ENCODE measurements at regions not wholly inside any gene's neighbourhood (a gene's known extent, or its start where the extent isn't known, plus 50 kb on each side); places are given as distances from the start of the nearest gene placed in this dataset.
"Not testable (repeated sequence)": the region's sequence is repeated elsewhere in the genome, so short reads cannot be mapped to it uniquely, and the experiment has no call there.

DNA sequence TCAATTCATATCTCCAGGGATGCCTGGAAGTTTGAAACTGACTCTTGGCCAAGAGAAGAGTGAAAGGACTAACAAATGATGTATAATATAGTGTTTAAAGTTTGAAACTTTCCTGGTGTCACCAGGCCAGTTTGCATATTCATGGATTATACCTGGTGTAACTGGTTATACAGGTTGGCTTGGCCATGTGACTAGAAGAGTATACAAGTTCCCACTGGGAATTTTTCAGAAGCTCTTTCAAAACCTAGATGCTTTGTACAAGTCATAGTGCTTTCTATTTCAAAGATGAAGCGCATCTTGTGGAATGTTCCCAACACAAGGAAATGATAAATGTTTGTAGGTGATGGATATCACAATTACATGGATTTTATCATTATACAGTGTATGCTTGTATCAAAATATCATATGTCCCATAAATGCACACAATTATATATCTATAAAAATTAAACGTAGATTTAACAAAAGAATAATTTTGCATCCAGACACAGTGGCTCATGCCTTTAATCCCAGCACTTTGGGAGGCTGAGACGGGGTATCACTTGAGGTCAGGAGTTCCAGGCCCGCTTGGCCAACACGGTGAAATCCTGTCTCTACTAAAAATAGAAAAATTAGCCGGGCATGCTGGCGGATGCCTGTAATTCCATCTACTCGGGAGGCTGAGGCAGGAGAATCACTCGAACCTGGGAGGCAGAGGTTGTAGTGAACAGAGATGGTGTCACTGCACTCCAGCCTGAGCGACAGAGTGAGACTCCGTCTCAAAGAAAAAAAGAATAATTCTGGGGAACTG is 1420.2 kb downstream of the GRIK2 start:
- no peak for DNase-seq

DNA sequence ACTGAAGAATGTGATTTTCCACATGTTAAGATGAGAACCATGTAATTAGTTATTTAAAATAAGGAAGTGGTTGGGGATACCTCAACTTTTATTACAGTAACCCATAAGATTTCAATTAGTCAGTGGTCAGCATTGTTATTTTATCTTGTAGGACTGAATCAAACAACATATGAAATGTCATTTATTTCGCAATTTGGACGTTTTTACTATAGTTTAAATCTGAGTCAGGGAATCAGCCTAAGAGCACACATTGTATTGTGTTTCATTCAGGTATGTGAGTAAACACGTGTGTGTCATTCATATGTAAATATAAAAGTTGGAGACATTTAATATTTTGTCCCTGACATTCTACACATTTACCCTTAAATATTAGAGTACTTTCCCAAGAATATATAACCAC is 1418.7 kb downstream of the GRIK2 start:
- no peak for DNase-seq

DNA sequence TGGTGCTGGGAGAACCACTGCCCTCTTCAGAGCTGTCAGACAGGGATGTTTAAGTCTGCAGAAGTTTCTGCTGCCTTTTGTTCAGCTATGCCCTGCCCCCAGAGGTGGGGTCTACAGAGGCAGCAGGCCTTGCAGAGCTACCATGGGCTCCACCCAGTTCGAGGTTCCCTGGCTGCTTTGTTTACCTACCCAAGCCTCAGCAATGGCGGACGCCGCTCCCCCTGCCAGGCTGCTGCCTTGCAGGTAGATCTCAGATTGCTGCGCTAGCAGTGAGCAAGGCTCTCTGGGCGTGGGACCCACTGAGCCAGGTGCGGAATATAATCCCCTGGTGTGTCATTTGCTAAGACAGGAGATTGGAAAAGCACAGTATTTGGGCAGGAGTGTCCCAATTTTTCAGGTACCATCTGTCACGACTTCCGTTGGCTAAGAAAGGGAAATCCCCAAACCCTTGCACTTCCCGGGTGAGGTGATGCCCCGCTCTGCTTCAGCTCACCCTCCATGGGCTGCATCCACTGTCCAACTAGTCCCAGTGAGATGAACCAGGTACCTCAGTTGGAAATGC is 1415.5 kb downstream of the GRIK2 start:
- DNase-seq = not testable (repeated sequence)

DNA sequence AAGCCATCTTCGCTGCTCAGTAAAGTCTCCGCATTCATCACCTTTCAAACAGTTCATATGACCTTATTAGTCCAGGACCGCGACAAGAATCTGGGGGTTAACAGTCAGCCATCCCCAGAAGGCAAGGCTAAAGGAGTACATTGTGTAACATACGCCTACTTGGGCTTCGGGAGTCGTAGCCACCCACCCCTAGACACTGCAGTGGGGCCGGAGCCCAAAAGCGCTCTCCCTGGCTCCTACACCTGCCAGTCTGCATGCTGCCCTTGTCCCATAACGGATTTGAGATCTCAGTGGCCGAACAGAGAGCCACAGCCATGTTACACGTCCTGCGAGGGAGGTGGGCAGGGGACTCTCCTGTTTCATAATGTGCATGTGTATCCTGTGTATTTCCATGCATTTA is 1405.5 kb downstream of the GRIK2 start:
- no peak for DNase-seq

DNA sequence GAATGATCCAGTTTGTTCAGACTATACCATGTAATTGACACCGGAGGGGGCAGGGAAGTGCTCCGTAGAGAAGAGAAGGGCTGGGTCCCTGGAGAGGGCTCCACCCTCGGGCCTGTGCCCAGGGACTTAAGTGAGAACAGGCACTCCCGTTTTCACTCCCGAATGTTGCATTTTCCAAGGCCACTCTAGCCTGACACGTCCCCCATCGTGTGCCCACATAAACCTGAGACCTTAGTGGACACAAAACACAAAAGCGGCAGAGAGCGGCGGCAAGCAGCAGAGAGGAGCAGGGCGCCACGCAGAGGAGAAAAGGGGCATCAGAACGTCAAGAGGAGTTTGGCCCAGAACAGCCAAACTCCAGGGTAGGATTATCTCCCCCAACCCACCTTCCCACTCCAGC is 1405.1 kb downstream of the GRIK2 start:
- DNase-seq = no peak

DNA sequence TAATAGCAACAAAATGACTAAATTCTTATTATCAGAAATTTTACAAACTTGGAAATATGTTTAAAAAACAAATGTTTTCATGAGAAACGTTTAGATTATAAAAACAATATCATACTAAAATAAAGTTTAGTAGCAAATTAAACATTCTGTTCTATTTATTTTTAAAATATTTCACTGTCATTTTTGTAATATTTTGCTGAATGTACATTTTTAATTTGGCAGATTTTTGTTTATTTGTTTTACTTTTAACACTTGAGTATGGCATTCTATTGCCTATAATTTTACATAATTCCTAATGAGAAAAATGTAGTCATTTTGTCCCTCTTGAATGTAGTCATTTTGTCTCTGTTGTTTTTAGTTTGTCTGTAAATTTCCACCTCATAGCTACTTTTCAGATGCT is 1400.2 kb downstream of the GRIK2 start:
- no peak for DNase-seq

DNA sequence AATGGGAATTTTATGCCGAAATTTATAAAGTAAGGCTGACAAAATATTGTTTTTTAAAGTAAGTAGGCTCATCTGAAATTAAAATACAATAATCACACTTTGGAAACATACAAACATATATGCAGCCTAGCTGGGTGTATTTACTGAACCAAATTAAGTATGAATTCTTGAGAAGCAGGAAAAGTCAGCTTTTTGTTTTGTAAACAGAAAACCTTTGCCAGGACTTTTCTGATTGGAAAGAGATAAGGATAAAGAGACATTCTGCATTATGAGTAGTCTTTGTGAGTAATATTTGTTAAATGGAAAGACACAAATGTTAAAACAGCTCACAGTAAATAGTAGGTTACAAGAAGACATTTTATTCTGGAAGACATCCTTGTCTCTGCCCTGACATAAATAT is 1380.8 kb downstream of the GRIK2 start:
- no peak for DNase-seq

DNA sequence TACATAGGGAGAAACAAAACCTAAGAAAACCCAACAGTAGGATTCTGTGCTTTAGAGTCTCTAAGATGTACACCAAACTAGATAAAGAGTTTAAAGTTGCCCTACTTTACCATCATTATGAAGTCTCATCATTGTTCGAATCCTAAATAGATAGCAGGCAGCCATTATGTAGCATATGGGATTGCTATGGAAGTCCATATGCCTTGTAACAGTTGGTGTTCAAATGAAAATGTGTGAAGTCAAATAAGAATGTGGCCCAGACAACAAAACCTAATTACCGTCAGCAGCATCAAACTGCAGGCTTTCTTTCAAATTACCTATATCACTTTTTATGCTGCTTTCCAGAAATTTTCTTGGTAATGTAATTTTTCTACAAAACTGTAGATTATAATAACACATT is 1380.1 kb downstream of the GRIK2 start:
- no peak for DNase-seq

DNA sequence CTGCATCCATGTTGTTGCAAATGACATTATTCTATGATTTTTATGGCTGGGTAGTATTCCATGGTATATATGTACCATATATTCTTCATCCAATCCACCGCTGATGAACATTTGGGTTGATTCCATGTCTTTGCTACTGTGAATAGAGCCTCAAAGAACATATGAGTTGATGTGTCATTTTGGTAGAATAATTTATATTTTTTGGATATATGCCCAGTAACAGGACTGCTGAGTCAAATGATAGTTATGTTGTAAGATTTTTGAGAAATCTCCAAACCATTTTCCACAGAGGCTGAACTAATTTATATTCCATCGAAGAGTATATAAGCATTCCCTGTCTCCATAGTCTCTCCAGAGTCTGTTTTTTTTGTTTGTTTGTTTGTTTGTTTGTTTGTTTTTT is 1373.5 kb downstream of the GRIK2 start:
- DNase-seq = no peak

DNA sequence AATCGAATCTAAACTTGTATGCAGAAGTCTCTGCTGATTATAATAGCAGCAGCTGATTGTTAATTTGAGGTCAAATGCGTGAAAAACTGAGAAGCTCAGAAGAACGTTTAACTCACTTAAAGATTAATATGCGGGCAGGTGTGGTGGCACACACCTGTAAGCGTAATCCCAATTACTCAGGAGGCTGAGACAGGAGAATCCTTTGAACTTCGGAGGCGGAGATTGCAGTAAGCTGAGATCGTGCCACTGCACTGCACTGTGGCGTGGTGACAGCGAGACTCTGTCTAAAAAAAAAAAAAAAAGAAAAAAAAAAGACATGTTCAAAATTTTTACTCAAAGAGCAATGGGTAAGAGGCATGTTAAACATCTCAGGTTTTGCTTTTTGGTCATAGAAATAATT is 1370.8 kb downstream of the GRIK2 start:
- no peak for DNase-seq

DNA sequence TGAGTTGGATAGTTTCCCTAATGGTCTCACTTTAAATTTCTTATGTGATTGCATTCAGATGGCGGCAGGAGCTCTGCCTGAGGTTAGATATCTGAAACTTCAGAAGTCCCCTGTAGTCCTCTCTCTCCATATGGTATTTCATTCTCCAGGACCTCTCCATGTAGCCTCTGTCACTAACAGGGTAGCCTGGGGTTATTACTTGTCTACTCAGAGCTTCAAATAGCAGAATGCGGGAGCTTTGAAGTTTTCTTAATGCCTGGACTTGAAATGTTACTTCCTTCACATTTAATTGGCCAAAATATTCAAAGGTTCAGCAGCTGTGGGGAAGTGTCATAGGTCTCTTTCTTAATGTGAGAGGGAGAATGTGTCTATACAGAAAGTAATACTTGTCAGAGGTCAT is 1370.4 kb downstream of the GRIK2 start:
- no peak for DNase-seq

DNA sequence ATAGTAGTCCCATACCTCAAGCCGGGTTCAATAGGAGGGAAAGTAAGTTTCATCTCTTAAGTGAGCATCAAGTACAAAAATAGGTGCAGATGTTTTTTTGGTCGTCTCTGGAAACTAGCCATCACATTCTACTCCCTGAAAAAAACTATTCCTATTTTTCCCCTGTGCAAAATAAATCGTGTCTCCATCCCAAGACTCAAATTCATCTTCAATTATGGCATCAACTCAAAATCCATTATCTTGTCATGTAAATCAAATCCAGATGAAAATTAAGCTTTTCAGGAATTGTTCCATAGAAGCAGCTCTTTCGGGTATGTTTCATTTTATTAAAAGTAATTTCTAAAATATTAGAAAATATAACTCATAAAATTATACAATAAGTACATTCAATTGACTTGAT is 1368.4 kb downstream of the GRIK2 start:
- no peak for DNase-seq

DNA sequence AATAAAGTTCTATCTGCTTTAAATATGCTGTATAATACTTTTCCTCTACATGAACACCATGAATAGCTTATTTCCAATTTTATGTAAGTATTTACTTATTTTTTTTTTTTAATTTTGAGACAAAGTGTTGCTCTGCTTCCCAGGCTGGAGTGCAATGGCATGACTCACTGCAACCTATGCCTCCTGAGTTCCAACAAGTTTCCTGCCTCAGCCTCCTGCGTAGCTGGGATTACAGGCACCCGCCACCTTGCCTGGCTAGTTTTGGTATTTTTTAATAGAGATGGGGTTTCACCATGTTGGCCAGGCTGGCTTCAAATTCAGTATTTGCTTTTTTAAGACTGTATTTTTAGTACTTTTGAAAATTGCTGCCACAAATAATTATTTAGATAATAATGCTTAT is 1365.9 kb downstream of the GRIK2 start:
- DNase-seq = no peak

DNA sequence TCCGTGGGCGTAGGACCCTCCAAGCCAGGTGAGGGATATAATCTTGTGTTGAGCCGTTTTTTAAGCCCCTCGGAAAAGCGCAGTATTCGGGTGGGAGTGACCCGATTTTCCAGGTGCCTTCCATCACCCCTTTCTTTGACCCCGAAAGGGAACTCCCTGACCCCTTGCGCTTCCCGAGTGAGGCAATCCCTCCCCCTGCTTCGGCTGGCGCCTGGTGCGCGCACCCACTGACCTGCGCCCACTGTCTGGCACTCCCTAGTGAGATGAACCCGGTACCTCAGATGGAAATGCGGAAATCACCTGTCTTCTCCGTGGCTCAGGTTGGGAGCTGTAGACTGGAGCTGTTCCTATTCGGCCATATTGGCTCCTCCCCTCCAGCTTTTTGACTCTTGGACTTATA is 1365.0 kb downstream of the GRIK2 start:
- not testable (repeated sequence) for DNase-seq

DNA sequence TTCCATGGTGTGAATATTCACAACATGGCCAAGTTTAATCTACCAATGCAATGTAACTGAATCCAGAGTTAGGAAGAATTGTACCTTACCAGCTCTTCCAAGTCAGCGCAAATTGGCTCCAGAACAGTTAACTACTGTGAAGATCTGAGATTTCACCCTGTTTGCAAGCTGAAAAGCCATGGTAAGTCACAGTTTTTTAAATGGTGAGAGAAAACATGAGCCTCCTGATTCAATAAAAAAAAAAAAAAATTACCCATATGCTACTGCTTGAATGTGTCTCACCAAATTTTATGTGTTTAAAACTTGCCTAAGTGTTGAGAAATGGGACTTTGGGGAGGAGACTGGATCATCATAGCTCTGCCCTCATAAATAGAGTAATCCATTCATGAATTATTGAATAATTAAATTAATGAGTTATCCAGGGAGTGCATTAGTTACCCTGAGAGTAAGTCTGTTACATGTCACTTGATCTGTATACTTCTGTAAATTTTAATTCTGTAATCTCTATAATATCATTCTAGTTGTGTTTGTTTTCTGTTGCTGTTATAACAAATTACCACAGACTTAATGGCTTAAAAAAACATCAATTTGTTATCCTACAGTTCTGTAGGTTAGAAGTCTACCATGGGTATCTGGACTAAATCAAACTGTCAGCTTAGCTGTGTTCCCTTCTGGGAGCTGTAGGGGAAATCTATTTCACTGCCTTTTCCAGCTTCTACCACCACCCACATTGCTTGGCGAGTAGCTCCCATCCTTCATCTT is 1355.9 kb downstream of the GRIK2 start:
- DNase-seq = no peak

DNA sequence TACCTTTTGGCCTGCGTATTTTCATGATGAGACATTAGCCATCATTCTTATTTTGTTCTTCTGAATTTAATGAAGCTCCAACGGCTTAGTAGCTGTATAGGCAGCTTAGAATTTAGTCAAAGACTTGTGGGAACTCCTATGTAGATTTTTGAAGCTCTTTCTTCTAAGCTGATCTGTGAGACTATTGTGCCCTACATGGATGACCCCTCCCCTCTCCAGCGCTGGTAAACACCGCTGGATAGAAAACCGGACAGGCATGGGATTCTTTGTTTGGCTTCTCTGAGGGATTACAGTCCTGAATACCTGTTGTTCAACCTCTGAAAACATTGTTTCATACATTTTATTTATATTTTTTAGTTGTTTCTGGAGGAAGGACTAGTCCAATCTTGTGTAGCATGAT is 1353.4 kb downstream of the GRIK2 start:
- DNase-seq = no peak

DNA sequence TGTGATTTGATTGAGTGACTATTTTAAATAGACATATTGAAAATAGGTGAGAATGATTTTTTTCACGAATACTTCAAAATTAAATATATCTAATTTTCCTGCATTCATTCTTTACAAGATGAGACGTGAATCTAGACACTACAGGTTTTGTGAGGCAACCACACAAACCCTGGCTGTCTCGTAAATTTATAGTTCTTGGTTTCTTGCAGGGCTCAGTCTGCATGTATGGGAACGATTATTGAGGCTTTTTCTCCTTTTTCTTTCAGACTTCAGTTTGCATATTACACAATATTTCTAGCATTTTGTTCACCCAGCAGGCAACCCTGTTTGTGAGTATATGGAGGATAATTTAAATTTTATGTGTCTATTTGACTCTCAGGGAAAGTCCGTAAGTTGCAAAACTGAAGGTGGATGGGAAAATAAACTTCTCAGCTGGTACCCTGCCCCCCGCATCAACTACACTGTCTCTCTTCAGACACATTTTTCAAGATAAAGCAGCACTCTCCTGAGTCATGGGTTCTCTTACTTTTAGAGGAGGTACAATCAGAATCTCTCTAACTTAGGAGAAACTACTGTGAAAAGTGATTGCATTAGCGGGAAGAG is 1349.3 kb downstream of the GRIK2 start:
- DNase-seq = no peak

DNA sequence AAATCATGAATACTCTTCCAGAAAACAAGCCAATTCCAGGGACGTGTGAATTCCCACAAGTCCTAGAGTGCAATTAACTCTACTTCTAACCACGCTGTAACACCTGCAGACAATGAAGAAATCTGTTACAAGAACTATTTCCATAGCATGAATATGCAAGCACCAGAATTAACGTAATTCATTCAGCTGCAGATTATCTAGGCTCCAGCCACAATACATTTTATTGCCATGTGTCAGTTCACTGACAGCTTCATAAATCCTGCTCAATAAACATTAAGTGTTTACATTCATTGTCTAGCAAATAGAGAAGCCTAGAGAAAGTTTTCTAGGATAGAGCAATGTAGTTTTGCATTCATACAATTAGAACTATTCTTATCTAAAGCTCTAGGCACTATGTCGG is 1348.5 kb downstream of the GRIK2 start:
- DNase-seq = no peak

DNA sequence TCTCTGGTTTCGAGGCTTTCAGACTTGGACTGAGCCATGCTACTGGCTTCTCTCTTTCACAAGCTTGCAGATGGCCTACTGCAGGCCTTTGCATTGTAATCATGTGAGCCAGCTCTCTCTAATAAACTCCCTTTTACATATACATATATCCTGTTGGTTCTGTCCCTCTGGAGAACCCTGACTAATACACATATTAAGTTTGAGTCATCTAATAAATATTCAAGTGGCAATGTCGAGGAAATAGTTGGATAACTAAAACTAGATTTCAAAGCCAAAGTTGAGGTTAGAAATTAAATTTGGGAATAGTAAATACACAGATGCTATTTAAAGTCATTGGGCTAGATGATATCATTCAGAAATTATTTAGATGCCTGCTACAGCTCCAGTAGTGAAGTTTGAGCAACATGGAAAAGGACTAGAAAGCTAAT is 1343.4 kb downstream of the GRIK2 start:
- DNase-seq = no peak

DNA sequence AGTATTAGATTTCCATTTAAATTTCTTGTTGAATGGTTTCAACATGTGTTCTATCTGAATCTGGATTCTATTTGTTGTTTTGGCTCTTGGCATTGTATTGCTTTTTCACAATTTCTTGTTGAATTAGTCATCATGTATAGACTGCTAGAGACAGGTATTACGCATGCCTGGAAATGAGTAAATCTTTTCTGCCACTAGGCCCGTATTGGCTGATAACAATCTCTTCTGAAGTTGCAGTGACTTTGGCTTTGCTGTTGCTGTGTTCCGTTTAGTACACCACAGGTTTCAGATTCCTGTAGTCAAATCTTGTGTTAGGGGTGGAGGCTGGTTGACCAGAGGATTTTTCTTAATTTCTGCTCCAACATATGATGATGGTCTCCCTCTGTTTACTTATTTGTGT is 1339.4 kb downstream of the GRIK2 start:
- no peak for DNase-seq

DNA sequence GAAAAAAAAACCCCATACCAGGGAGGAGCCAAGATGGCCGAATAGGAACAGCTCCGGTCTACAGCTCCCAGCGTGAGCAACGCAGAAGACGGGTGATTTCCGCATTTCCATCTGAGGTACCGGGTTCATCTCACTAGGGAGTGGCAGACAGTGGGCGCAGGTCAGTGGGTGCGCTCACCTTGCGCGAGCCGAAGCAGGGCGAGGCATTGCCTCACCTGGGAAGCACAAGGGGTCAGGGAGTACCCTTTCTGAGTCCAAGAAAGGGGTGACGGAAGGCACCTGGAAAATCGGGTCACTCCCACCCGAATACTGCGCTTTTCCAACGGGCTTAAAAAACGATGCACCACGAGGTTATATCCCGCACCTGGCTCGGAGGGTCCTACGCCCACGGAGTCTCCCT is 1328.6 kb downstream of the GRIK2 start:
- not testable (repeated sequence) for DNase-seq

DNA sequence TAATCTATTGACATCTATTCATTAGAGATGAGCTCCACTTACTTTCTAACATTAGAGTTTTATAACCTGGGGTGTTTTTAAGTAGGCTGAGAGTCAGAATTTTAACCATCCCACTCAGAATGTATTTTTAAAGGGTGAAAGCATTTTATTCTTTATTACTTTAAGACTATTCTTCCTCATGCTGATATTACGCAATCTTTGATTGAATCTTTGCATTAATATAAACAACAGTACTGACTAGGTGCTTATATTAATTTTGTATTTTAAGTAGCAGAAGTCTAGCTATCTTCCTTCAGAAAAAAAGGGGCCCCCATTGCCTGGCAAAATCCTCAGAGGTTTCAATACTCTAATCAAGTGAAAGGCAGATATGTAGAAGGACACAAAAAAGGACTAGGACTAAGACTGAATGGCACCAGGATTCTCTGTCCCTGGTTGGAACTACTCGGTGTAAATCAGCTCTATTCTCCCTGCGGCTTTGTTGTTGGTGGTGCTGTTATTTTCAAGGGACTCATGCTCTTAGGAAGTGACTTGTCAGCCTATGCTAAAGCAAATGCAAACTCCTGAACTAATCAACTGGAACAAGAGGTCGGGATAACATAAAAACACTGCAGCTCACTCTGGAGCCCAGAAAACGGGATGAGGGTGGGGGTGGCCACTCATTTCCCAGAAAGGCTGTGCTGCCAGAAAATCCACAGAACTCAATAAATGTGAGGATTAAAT is 1324.4 kb downstream of the GRIK2 start:
- DNase-seq = no peak

DNA sequence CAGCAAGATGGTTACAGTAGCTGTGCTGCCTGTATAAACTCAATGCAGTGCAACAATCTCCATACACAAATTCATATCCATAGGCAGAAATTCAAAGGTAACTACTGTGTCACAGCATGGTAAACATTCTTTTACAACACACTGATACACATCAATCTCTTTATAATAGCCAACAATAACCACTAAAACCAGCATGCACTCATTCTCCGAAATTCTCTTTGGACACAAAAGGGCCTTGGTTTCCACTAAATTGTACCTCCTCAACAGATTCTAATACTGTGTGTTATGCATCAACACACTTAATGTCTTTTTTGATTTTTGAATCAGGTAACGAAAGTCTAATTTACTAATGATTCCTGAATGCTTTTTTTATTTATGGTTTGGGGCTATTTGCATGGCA is 1323.7 kb downstream of the GRIK2 start:
- no peak for DNase-seq

All from effector CD8-positive, alpha-beta T cell (primary cell).